Keratinocyte (primary cell): ENCODE measurements at regions not wholly inside any gene's neighbourhood (a gene's known extent, or its start where the extent isn't known, plus 50 kb on each side); places are given as distances from the start of the nearest gene placed in this dataset.

Experiments used
- EZH2 ChIP-seq: IDR thresholded peaks from one replicate; pipeline ENCODE4 v1.6.1; 2012; ENCODE audit warnings: inconsistent platforms, mild to moderate bottlenecking, low read length, moderate library complexity
- TF ChIP-seq, protein P1 (sequence below), 3 experiments: IDR thresholded peaks in 1 of 3; conservative IDR thresholded peaks in 1 of 3; optimal IDR thresholded peaks in 1 of 3; 2 replicates in 2 of 3; 3 replicates in 1 of 3; pipeline versions ENCODE3 to v1.5.1; 2011; ENCODE audit warnings: low read length in 3 of 3, mild to moderate bottlenecking in 3 of 3, moderate library complexity in 2 of 3, control low read depth in 1 of 3, inconsistent platforms in 1 of 3; ENCODE audit not compliant: insufficient read depth in 2 of 3; ENCODE audit errors: extremely low read depth in 1 of 3

DNA sequence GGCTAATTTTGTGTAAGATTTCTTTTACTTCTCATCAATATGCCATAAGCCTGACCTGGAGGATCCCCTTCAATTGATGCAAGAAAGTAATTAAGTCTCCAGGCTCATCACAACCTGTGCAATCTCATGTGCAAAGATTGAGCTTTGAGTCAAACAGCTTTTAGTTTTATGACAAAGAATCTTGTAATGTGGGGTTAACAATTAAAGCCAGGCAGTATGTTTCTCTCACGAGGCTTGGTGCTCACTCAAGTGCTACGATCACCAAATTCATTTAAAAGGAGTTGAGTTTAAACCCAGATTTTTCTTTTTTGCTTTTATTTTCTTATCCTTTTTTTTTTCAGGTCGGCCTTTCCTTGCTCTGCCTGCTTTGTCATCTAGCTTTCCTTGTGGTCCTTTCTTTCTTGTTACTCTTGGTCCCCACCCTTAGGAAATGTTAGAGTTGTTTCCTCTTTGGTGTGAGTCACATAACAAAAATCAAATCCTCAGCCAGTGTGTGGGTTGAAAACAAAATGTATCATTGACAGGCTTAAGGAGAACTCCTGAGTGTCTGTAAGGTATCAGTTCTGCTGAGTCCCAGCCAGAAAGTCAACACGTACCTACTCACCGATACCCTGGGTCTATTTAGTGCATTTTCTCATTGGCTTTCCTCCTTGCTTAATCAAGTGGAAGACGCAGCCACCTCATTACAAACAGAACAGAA is 1037.2 kb downstream of the ADGRL2 start:
- TF ChIP-seq, protein P1, sequence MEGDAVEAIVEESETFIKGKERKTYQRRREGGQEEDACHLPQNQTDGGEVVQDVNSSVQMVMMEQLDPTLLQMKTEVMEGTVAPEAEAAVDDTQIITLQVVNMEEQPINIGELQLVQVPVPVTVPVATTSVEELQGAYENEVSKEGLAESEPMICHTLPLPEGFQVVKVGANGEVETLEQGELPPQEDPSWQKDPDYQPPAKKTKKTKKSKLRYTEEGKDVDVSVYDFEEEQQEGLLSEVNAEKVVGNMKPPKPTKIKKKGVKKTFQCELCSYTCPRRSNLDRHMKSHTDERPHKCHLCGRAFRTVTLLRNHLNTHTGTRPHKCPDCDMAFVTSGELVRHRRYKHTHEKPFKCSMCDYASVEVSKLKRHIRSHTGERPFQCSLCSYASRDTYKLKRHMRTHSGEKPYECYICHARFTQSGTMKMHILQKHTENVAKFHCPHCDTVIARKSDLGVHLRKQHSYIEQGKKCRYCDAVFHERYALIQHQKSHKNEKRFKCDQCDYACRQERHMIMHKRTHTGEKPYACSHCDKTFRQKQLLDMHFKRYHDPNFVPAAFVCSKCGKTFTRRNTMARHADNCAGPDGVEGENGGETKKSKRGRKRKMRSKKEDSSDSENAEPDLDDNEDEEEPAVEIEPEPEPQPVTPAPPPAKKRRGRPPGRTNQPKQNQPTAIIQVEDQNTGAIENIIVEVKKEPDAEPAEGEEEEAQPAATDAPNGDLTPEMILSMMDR (optimal IDR thresholded peaks at IDR 0.05 in 1 of 3, IDR thresholded peaks at IDR 0.05 in 1 of 3, conservative IDR thresholded peaks at IDR 0.05 in 1 of 3; ENCODE audit: extremely low read depth in 1 of 3, insufficient read depth in 2 of 3, low read length in 3 of 3), result no peak
- TF ChIP-seq EZH2, result no peak
